SW480 (cell line): ENCODE measurements at regions not wholly inside any gene's neighbourhood (a gene's known extent, or its start where the extent isn't known, plus 50 kb on each side); places are given as distances from the start of the nearest gene placed in this dataset.

Experiments used
- DNase-seq: peaks from one replicate; pipeline ENCODE4 v3.0.0-alpha.2; 2016; ENCODE audit warnings: low spot score

- DNase-seq = no peak
These were observed 83.7 kb downstream of the MBL2 start for GRCh38 chr10:52688899-52689298.

DNA sequence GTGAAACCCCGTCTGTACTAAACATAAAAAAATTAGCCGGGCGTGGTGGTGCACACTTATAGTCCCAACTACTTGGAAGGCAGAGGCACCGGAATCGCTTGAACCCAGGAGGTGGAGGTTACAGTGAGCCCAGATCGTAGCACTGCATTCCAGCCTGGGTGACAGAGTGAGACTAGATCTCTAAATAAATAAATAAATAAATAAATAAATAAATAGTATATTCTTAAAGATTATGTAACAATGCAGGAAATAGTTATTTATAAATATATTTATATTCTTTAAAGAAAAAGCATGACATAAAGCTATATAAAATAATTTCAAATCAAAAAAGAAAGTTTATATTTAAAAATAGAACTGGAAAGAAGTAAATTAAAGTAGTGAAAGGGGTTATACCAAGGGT is 76.4 kb downstream of the MBL2 start:
- DNase-seq = no peak

DNA sequence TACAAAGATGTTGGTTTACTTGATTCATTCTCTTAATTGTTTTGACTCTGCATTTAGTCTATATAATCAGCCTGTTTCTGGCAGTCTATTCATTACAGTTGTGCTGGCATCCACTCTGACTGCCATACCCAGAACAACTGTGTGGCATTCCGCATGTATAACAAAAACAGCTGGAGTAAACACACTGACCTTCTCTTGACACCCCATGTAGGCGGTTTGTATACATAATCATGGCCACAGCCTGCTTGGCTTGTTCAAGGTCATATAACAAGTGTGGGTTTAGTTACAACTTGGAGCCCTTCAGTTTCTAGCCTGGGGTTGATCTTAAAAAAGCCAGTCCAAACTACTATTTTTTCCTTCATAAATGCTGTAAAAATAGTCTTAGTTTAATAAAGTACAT is 70.9 kb downstream of the MBL2 start:
- no peak for DNase-seq

DNA sequence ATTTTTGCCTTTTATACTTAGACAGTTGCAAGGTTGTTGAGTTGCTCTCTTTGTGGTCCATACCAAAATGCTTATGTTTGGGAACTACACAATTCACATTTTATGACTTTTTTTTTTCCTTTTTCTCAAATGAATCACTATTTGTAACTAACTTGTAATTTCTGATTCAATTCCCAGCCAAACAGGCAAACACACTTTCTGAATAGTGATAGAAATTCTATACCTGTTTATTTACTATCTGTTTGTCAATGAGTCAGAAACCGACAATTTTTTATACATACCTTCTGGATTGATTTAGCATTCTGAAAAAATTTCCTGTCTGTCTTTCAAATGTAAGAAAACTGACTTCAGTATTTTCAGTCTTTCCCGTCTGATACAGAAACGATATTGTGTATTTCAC is 69.1 kb downstream of the MBL2 start:
- no peak for DNase-seq

DNA sequence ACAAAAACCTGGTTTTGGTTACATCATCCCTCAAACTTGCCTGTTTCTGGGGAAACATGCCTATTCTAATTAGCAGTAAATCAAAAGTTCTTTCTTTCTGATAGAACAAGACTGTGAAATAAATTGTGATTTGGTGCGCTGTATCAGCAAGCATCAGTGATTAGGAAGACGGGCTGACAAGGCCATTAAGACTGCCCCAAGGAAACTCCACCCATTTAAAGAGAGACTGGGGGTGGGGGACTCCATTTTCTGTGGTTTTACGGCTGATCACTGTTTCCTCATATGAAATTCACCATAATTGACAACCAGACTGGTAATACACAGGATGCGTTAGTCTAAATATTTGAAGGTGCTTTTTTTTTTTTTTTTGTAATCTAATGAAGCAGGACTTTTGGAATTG is 68.7 kb downstream of the MBL2 start:
- DNase-seq = no peak

DNA sequence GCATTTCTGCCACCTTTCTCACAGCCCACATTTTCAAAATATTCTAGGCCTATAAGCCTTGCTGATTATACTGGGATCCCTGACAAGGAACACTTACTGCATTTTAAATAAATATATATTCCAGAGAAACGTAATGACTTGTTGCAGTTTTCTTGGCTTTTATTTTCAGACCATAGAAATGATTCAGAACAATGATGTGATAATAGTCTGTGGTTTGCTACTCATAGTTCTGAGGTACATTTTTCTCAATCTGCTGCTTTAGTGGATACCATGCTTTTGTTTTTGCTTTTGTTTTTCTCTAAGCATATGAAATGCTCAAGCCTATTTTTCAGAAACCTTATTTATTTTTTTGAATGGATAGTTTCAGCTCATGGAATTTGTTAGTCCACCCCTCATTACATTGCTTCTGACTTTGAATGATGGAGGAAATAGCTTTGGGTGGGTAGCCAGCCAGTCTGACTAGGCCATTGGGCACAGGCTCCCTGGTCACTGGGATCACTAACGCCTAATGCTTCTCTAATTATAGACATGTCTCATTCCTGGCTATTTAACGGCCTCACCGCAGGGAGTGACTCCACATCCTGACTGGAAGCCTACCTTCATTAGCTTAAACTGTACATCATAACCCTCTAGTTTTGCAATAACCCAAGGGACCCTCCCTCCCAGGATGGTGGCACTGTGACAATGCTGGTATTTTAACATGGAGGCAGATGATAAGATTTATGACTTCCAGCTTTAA is 66.1 kb downstream of the MBL2 start:
- no peak for DNase-seq
